ENCODE measurements at regions not wholly inside any gene's neighbourhood (a gene's known extent, or its start where the extent isn't known, plus 50 kb on each side); places are given as distances from the start of the nearest gene placed in this dataset.

- no peak for DNase-seq (ENCODE audit: low read depth)
- H3K4me3 ChIP-seq (ENCODE audit: low read depth, low read length): no peak overlapping the region
- no peak for TF ChIP-seq CTCF (IDR thresholded peaks at IDR 0.05; ENCODE audit: low read depth, low read length, missing control alignments)
Measured at GRCh38 chr2:133821107-133821760, 253.0 kb upstream of the NCKAP5 start.

- DNase-seq (ENCODE audit: low read depth): no peak
- no peak overlapping the region for H3K4me3 ChIP-seq (ENCODE audit: low read depth, low read length)
- no peak for TF ChIP-seq CTCF (IDR thresholded peaks at IDR 0.05; ENCODE audit: low read depth, low read length, missing control alignments)
Measured at GRCh38 chr2:133822517-133823225, 254.4 kb upstream of the NCKAP5 start.

GRCh38 chr2:133823226-133823550 lies 254.9 kb upstream of the NCKAP5 start:
- no peak for TF ChIP-seq CTCF (IDR thresholded peaks at IDR 0.05; ENCODE audit: low read depth, low read length, missing control alignments)

GRCh38 chr2:133824869-133825268 lies 256.6 kb upstream of the NCKAP5 start:
- no peak overlapping the region for H3K4me3 ChIP-seq (ENCODE audit: low read depth, low read length)
- no peak for TF ChIP-seq CTCF (IDR thresholded peaks at IDR 0.05; ENCODE audit: low read depth, low read length, missing control alignments)
- no peak for DNase-seq (ENCODE audit: low read depth)

More at GRCh38 chr2:133823226-133823550, 254.9 kb upstream of the NCKAP5 start:
- no peak overlapping the region for H3K4me3 ChIP-seq (ENCODE audit: low read depth, low read length)
- DNase-seq (ENCODE audit: low read depth): no peak

GRCh38 chr2:133825778-133826177 lies 257.5 kb upstream of the NCKAP5 start:
- DNase-seq (ENCODE audit: low read depth): no peak
- no peak overlapping the region for H3K4me3 ChIP-seq (ENCODE audit: low read depth, low read length)

GRCh38 chr2:133828913-133829312 lies 260.6 kb upstream of the NCKAP5 start:
- no peak overlapping the region for H3K4me3 ChIP-seq (ENCODE audit: low read depth, low read length)
- no peak for DNase-seq (ENCODE audit: low read depth)
- TF ChIP-seq CTCF (IDR thresholded peaks at IDR 0.05; ENCODE audit: low read depth, low read length, missing control alignments): no peak

More at GRCh38 chr2:133825778-133826177, 257.5 kb upstream of the NCKAP5 start:
- TF ChIP-seq CTCF (IDR thresholded peaks at IDR 0.05; ENCODE audit: low read depth, low read length, missing control alignments): no peak

Data from GM12864 (cell line).